Osteoblast (primary cell): ENCODE measurements at regions not wholly inside any gene's neighbourhood (a gene's known extent, or its start where the extent isn't known, plus 50 kb on each side); places are given as distances from the start of the nearest gene placed in this dataset.

Source experiments
- DNase-seq: peaks from one replicate; pipeline ENCODE4 v3.0.0; 2011; ENCODE audit warnings: low spot score, mixed read lengths; ENCODE audit not compliant: insufficient read length; ENCODE audit errors: missing footprints
- H2AFZ ChIP-seq: 2 replicates; pipeline ENCODE4 v1.6.0; 2011; ENCODE audit warnings: mild to moderate bottlenecking, low read length
- H3K27ac ChIP-seq: 2 replicates; pipeline ENCODE4 v1.5.1; 2011; ENCODE audit warnings: mild to moderate bottlenecking, low read depth, low read length, moderate library complexity
- H3K27me3 ChIP-seq: 2 replicates; pipeline ENCODE4 v1.6.0; 2012; ENCODE audit warnings: mild to moderate bottlenecking, control low read depth, inconsistent platforms, low read length, moderate library complexity; ENCODE audit not compliant: insufficient read depth
- H3K36me3 ChIP-seq: 2 replicates; pipeline ENCODE4 v1.5.1; 2011; ENCODE audit warnings: mild to moderate bottlenecking, low read length, control low read depth, moderate library complexity; ENCODE audit not compliant: insufficient read depth
- H3K4me1 ChIP-seq: 2 replicates; pipeline ENCODE4 v1.5.1; 2011; ENCODE audit warnings: mild to moderate bottlenecking, low read length, control low read depth, moderate library complexity; ENCODE audit not compliant: insufficient read depth
- H3K4me2 ChIP-seq: 2 replicates; pipeline ENCODE4 v1.6.0; 2011; ENCODE audit warnings: mild to moderate bottlenecking, low read length; ENCODE audit not compliant: insufficient read depth
- H3K4me3 ChIP-seq: fragments of 200-600 bp; sonication (generic); 3 replicates; pipeline ENCODE4 v1.5.1; 2012; ENCODE audit warnings: mild to moderate bottlenecking, low read length, inconsistent platforms; ENCODE audit not compliant: insufficient read depth
- H3K79me2 ChIP-seq: 2 replicates; pipeline ENCODE4 v1.6.0; 2012; ENCODE audit warnings: mild to moderate bottlenecking, low read length, control low read depth, inconsistent platforms; ENCODE audit not compliant: insufficient read depth
- H3K9me3 ChIP-seq: 2 replicates; pipeline ENCODE4 v1.5.1; 2011; ENCODE audit warnings: low read depth, low read length, control low read depth
- H4K20me1 ChIP-seq: 2 replicates; pipeline ENCODE4 v1.6.0; 2012; ENCODE audit warnings: mild to moderate bottlenecking, low read length, control low read depth; ENCODE audit not compliant: insufficient read depth
- TF ChIP-seq, protein P1 (sequence below): IDR thresholded peaks from 2 replicates; pipeline ENCODE4 v1.5.1; 2011; ENCODE audit warnings: mild to moderate bottlenecking, low read depth, low read length, moderate library complexity; ENCODE audit errors: extremely low read depth

DNA sequence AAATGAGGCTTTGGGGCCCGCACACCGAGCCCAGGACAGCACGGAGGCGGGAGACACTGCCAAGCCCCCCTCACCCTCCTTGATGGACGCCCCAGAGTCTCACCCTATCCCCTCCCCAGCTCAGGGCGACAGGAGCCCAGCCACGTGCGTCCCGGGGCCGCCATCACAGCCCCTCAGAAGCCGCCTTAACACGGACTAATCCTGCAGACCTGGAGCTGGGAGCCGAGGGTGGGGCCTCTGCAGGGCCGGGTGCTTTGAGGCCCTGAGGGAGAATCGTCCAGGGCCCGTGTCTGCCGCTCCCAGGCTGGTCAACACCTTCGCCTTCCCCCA, 79.7 kb upstream of the FBRSL1 start:
- Histone ChIP-seq H3K4me1 (no peaks in the 10 kb centered on the region), H2AFZ (no peak overlapping the region), H3K4me2 (no peak overlapping the region), H3K4me3 (no peak overlapping the region), H3K27ac (no peak overlapping the region), H4K20me1 (peaks cover 3% of the 10 kb centered on the region), H3K36me3 (no peaks in the 10 kb centered on the region), H3K27me3 (peaks cover 3% of the 10 kb centered on the region), H3K79me2 (no peaks in the 10 kb centered on the region), H3K9me3 (no peaks in the 10 kb centered on the region)
- DNase-seq: no peak
- TF ChIP-seq, protein P1, sequence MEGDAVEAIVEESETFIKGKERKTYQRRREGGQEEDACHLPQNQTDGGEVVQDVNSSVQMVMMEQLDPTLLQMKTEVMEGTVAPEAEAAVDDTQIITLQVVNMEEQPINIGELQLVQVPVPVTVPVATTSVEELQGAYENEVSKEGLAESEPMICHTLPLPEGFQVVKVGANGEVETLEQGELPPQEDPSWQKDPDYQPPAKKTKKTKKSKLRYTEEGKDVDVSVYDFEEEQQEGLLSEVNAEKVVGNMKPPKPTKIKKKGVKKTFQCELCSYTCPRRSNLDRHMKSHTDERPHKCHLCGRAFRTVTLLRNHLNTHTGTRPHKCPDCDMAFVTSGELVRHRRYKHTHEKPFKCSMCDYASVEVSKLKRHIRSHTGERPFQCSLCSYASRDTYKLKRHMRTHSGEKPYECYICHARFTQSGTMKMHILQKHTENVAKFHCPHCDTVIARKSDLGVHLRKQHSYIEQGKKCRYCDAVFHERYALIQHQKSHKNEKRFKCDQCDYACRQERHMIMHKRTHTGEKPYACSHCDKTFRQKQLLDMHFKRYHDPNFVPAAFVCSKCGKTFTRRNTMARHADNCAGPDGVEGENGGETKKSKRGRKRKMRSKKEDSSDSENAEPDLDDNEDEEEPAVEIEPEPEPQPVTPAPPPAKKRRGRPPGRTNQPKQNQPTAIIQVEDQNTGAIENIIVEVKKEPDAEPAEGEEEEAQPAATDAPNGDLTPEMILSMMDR: no peak

DNA sequence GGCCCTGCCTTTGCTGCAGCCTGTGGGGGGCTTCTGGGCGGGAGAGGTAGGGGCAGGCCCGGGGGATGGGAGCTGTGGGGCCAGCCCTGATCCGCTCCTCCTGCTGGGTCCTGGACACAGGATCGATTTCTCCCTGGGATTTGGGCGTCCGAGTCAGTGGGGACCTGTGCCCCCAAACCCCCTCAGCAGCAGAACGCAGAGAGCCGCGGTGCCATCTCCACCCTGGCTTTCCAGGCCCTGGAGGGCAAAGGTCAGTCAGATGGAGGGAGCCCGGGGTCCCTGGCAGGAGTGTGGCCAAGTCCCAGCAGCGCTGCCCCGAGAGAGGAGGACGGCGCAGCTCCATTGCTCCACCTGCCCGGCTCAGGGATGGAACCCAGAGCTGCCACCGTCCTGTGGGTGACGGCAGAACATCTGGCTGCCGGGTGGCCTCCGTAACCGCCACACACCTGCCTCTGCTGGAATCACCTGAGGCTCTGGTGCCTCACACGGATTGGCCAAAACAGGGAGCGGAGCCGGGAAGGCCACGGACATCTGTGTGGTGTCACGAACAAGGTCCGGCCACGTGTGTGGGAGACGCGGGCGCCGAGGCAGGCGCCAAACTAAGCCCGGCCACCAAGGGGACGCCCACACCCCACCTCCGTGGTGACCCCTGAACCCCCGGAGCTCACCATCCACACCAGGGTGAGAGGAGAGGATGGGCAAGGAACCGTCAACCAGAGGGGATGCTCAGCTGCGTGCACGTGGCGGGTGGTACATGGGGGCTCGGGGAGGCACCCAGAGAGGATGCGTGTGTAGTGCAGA, 80.3 kb upstream of the FBRSL1 start:
- Histone ChIP-seq H3K27ac (no peak overlapping the region), H3K9me3 (no peaks in the 10 kb centered on the region), H4K20me1 (peaks cover 3% of the 10 kb centered on the region), H3K4me1 (no peaks in the 10 kb centered on the region), H3K27me3 (peaks cover 3% of the 10 kb centered on the region), H3K79me2 (no peaks in the 10 kb centered on the region), H3K4me2 (no peak overlapping the region), H2AFZ (no peak overlapping the region), H3K36me3 (no peaks in the 10 kb centered on the region), H3K4me3 (no peak overlapping the region)
- TF ChIP-seq, protein P1: no peak
- DNase-seq: no peak

DNA sequence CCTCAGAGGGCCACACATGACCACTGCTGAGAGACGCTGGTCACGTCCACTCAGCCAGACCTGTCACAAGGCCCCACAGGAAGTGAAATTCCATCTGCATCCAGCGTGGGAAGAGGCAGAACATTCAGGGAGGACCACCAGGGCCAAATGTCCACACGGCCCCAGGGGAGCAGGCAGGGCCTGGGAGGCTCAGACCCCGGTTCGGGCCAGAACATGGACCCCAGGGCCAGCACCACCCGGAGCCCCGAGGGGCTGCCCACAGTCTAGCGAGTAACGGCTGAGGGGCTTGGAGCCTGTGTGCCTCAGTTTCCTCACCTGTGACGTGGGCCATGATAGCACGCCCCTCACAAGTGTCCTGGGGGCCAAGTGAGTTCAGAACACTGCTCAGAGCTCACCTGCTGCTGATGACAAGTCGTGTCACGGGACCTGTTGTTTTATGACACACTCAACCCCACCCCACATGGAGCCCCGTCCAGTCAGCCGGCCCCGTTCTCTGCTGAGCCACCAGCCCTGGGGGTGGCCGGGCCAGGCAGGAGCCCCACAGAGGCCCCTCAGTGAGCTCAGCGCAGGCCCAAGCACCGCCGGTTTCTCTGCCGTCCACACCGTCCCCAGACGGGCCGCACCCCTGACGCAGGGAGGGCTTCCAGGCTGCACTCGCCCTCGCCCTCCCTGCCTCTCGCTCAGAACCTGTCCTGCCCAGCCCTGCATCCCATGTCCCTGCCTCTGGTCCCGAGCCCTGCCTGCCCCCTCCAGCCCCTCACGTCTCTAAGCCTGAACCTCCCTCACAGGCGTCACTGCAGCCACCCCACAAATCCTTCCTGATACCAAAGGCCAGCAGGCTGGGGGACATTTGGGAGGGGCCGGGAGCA, 79.5 kb upstream of the GALNT9 start:
- no peak for DNase-seq
- TF ChIP-seq, protein P1: no peak
- H3K4me2 ChIP-seq: no peak overlapping the region

DNA sequence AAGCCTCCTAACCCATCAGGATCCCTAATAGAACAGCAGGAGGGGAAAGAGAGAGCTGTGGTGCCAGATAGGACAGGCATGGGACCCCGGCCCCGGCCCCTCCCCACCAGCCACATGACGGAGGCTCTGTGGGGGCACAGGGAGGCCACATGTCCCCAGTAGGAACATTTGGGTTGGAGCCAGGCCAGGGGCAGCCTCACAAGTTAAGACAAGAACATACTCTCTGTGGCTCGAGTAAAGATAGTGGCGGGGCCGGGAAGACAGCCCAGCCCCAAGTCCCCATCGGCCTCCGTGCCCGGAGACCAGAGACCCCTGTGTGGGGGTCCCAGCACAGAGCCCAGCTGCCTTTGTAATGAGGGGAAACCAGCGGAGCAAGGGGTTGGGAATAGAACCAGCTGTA, 78.6 kb upstream of the GALNT9 start:
- no peaks in the 10 kb centered on the region for H3K9me3 ChIP-seq
- H3K4me3 ChIP-seq: no peak overlapping the region
- no peak overlapping the region for H2AFZ ChIP-seq
- no peaks in the 10 kb centered on the region for H3K36me3 ChIP-seq
- H3K4me2 ChIP-seq: no peak overlapping the region
- peaks cover 3% of the 10 kb centered on the region for H3K27me3 ChIP-seq
- DNase-seq: no peak
- H4K20me1 ChIP-seq: no peaks in the 10 kb centered on the region
- H3K4me1 ChIP-seq: no peaks in the 10 kb centered on the region
- TF ChIP-seq, protein P1: no peak
- H3K27ac ChIP-seq: no peak overlapping the region
- no peaks in the 10 kb centered on the region for H3K79me2 ChIP-seq

More for the DNA sequence above, 79.5 kb upstream of the GALNT9 start:
- H3K9me3 ChIP-seq: no peaks in the 10 kb centered on the region
- H3K27me3 ChIP-seq: peaks cover 3% of the 10 kb centered on the region
- H4K20me1 ChIP-seq: no peaks in the 10 kb centered on the region
- H3K36me3 ChIP-seq: no peaks in the 10 kb centered on the region
- H3K4me3 ChIP-seq: no peak overlapping the region
- no peaks in the 10 kb centered on the region for H3K4me1 ChIP-seq
- H3K79me2 ChIP-seq: no peaks in the 10 kb centered on the region
- H2AFZ ChIP-seq: no peak overlapping the region
- no peak overlapping the region for H3K27ac ChIP-seq
